T-helper 9 cell (primary cell): ENCODE measurements at regions not wholly inside any gene's neighbourhood (a gene's known extent, or its start where the extent isn't known, plus 50 kb on each side); places are given as distances from the start of the nearest gene placed in this dataset.

Source experiments
- DNase-seq: peaks from one replicate; pipeline ENCODE4 v3.0.0-alpha.2; 2020

GRCh38 chr3:182370949-182371348 is 422.4 kb upstream of the ATP11B start:
- no peak for DNase-seq

- no peak for DNase-seq
Observed at GRCh38 chr3:182375916-182376315, 417.4 kb upstream of the ATP11B start.

DNA sequence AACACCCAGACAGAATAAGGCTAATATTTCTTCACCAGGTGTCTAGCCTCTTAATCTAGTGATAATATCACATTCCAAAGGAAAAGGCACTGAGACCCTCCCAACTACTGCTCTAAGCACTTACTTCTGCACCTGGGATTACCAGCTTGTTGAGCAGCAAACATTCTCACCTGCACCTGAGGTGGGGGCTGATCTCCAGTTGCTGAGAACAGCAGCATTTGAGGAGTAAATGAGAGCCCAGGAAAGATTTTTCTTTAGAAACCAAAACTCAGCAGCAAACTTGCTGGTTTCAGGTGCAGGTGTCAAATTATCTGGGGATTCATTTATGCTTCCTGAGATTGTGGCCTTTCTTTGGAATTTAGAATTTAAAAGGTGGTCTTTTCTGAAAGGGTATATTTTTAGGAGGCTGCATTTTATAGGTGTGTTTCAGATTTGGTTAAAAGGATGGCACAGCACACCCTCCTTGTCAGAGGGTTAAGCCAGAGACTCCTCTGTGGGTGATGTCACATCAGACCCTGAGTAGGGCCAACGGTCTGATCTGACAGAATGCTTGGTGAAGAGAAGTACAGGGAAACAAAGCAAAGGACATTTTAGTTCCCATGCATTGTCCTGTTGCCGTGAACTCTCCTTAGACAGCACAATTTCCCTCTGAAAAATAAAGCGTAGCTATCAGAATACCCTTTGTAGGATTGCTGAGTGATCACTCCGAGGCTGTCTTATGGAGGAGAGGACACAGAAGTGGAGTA is 411.0 kb upstream of the ATP11B start:
- DNase-seq: no peak

GRCh38 chr3:182384221-182384620 is 409.1 kb upstream of the ATP11B start:
- DNase-seq: no peak

DNA sequence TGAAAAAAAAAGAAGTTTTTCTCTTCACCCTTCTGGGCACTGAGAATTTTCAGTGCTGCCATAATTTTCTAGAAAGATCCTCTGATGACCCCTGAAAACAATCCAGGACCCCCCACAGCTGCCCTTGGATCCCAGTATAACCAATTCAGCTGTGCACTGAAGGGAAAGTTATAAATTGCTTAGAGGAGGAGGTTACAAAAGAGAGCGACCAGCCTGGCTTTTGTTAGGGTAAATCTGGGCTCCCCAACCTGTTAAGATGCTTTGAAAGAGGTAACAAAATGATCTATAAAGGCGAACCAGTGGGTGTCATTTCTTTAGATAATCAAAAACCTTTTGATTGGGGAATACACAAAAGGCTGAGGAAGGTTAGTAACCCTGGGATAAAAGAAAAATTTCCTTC is 407.9 kb upstream of the ATP11B start:
- no peak for DNase-seq

DNA sequence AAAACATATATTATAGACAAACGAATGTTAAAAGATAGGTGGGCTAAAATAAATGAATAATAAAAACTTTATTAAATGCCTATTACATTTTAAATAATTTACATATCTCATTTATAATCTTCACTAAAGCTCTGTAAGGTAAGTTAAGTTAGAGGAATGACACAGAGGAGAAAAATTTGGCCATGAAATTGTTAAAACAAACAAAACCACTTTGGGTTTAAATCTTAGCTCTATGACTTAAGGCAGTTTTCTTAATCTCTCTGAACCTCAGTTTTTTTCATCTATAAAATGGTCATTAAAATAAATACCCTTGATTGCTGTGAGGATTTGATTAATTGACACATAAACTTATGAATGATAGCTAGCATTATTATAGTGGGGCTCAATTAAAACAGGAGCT is 404.8 kb upstream of the ATP11B start:
- DNase-seq: no peak

DNA sequence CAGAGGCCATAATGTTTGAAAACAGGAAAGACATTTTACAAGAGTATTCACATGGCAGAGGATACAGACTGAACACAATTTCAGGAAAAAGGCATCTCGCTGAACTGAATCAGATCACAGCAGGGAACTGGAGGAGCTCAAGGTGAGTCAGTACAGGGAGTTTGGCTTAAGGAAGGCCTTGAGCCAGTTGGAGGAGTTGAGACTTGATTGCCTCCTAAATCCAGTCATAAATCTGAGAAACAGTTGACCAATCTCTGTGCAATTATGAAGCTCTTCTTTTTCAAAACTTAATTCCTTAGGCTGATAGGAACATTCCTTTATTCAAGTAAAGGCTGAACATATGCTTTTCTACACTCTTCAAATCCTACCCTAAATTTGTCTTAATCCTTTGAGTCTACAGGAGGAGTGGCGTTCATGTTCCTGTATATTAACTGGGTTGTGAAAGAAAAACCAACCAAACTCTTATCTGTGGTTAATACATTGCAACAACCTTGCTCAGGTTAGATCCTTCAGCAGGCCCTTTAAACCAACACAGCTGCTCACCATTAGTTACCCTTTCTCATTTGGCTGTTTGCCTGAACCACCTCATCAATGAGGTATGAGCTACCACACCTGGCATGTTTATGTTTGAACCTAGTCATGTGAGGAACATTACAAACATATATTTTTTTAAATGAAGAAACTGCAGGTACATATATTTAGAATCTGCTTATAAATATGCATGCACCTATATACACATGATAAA is 404.1 kb upstream of the ATP11B start:
- no peak for DNase-seq

GRCh38 chr3:182390421-182390820 is 402.9 kb upstream of the ATP11B start:
- DNase-seq: no peak

DNA sequence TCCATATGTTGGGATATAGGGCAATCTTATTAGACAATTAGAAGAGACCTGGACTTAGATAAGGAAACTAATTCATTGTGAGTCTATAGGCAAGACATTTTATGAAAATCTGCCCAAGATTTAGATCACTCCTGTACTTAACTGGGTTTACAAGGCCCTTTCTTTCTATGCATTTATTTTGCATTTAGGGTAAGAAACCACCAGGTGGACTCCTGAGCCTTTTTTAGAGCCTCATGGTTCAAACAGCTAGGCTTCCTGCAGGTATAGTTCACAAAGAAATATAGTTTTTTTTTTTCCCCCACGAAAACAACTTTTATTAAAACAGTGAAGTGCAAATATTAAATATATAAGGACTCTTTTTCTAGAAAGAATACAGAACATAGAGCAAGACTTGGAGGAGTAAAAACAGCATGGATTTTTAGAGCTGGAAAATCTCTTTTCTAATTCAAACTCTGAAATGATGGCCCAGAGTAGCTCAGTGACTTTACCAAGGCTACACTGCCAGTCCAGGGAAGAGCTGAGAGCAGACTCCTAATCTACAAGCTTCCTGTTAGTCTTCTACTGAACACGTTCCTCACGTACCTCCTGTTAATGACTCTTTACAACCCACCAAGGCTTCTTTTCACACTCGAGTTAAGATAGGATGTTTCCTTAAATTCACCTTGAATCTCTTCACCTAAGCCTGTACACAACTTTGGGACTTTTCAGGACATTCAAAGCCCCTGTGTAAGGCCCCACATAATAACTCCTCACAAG is 400.9 kb upstream of the ATP11B start:
- DNase-seq: no peak

- DNase-seq: no peak
Observed at GRCh38 chr3:182393151-182393550, 400.2 kb upstream of the ATP11B start.

GRCh38 chr3:182393830-182394367 is 399.4 kb upstream of the ATP11B start:
- DNase-seq: no peak

DNA sequence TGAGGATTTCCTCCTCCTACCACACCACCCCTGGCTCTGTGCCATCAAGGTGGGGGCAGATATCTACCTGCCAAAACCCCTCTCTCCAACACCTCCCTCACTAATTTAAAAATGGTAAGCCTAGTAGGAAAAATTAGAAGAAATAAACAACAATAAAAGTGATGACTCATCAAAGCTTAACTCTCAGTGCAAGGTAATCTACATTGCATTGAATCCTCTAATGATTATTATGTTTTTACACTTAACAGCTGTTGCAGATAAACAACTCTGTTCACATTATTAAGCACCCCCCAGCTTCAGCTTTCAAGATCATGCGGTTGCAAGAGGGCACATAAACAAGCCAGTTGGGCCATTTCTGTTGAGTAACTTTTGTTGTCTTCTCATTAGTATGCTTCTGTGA is 396.1 kb upstream of the ATP11B start:
- DNase-seq: no peak

DNA sequence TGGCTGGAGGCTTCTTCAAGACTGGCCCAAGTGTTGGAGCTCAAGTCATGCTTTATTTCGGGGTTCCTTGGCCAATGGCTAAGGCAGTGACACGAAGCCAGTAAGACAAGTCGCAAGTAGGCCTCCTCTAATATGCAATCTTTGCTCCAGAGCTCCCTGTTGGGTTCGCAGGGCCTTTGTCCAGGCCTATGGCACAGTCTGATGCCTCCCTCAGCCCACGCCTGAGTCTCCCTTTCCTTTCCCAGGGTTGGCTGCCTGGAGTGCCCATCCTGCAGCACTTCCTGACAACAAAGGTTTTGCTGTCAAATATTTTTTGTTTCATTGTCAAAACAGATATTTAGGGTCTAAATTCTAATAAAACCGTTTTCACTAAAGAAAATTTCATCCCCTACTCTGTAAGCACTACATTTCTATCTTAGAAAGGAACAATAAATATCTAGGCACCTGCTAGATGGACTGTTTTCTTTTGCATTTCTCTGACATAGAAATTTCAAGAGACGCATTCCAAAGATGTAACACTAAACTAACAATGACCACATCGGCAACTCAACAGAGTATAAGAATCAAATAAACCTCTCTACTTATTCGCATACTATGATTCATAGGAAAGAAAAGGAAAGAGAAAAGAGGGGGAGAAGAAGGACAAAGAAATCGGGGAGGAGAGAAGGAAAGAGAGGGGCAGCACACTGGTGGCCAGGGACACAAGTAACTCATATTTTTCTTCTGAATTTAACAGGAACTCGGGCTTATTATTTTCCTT is 393.1 kb upstream of the ATP11B start:
- no peak for DNase-seq

DNA sequence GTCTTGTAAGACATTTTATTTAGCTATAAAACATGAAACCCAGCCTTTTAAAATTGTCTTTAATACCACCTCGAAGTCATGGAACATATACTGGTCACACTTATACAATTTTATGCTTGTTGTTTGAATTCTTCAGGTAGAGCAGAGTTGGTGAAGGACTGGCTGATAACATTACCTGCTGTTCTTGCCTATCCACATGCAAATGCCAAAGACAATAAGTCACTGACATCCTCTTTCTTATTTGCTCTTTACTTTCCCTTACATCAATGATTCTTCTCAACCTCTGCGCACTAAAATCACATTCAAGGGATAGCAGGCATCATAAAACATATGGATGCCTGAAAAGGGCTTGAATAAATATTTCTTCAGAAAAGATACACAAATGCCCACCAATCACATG is 392.5 kb upstream of the ATP11B start:
- no peak for DNase-seq

GRCh38 chr3:182404031-182404430 is 389.3 kb upstream of the ATP11B start:
- no peak for DNase-seq

DNA sequence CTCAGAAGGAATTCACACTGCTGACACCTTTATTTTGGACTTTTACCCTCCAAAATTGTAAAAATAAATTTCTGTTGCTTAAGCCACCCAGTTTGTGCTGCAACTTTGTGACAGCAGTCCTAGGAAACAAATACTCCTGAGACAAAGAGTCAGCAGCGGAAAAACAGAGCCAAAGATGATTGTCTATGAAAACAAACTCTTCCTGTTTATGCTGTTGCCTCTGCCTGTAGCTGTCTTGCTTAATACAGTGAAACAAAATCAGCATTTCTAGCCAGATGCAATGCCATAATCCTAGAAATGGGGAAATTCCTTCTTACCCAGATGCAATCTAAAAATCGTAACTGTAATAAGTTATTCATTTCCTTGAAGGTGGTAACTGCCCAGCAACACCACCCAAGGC is 387.5 kb upstream of the ATP11B start:
- DNase-seq: no peak

DNA sequence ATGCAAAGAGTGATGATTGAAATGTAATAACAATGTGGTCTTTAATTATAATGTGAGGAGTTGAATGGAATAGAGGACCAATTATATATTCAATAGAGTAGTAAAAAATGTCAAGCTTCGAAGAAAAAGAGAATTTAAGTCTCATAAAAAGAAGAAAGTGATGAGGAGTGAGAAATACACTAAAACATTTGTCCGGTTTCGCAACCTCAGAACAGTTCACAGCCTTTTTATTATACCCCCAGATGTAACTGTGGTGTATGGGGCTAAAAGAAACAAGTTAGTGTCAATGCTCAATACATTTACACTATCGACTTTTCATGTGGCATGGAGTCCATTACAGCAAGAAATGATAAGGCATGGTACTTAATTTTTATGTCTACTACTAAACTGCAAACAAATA is 386.5 kb upstream of the ATP11B start:
- no peak for DNase-seq

- DNase-seq: no peak
Observed at GRCh38 chr3:182410051-182410450, 383.3 kb upstream of the ATP11B start.

DNA sequence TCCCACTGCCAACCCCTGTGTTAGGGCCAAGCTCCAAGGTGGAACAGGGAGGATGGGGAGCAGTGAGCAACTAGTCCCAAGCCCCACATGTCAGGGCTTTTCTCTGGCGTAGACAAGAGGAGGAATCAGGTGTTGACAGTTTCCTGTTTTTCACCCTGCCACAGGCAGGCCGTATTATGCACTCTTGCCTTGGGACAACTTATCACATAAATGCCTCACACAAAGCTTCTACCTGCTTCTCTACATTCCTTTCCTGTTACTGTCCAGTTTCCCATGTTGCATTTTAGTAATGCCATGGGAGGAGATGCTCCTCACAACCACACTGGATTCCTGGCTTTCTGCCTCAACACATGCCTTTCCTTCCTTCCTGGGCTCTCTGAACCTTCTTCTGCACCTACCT is 381.2 kb upstream of the ATP11B start:
- DNase-seq: no peak

GRCh38 chr3:182413061-182413460 is 380.2 kb upstream of the ATP11B start:
- DNase-seq: no peak

DNA sequence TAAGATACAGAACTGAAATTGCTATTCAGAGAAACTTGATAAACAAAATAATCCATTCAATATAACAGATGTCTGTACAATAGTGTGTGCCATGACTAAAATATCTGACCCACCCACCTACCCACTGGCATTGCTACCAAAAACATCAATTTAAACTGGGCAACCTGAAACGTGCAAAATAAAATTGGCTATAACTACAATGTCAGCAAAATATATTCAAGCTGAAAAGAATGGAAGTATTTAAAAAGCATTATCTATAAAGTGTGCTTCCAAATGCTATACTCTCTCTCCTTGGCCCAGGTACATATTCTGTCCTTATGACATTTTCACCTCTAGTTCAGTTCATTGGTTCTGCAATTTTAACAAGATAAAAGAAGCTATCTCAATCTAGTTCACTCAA is 379.6 kb upstream of the ATP11B start:
- no peak for DNase-seq

DNA sequence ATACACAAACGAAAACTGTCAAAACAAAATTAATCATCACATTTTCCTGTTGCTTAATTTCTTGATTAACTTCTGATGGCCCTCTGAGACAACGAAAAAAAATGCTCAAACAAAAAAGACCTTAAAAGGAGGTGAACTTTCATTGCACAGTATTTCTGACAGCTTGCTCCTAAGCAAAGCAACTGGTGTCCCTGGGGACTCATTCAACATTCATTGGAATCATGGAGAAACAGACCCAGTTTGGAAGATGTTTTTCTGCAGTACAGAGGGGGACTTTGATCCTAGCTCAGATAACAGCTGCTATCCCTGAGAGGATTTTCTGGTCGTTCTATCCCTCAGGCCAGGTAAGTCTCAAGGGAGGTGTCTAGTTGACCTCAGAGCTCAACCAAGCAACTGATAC is 378.7 kb upstream of the ATP11B start:
- DNase-seq: no peak

DNA sequence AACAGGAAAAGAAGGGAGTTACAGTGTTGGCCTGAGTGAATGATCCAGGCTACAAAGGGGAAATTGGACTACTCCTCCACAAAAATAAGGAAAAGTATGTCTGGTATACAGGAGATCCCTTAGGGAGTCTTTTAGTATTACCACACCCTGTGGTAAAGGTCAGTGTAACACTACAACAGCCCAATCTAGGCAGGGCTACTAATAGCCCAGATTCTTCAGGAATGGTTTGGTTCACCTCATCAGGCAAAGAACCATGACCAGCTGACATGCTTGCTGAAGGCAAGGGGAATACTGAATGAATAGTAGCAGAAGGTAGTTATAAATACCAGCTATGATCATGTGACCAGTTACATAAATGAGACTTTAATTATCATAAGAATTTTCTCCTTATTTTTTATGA is 372.6 kb upstream of the ATP11B start:
- no peak for DNase-seq
